ENCODE measurements at regions not wholly inside any gene's neighbourhood (a gene's known extent, or its start where the extent isn't known, plus 50 kb on each side); places are given as distances from the start of the nearest gene placed in this dataset.

GRCh38 chr4:89411539-89412309 lies 104.1 kb upstream of the GPRIN3 start:
- TF ChIP-seq, protein P1, sequence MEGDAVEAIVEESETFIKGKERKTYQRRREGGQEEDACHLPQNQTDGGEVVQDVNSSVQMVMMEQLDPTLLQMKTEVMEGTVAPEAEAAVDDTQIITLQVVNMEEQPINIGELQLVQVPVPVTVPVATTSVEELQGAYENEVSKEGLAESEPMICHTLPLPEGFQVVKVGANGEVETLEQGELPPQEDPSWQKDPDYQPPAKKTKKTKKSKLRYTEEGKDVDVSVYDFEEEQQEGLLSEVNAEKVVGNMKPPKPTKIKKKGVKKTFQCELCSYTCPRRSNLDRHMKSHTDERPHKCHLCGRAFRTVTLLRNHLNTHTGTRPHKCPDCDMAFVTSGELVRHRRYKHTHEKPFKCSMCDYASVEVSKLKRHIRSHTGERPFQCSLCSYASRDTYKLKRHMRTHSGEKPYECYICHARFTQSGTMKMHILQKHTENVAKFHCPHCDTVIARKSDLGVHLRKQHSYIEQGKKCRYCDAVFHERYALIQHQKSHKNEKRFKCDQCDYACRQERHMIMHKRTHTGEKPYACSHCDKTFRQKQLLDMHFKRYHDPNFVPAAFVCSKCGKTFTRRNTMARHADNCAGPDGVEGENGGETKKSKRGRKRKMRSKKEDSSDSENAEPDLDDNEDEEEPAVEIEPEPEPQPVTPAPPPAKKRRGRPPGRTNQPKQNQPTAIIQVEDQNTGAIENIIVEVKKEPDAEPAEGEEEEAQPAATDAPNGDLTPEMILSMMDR (IDR thresholded peaks at IDR 0.05; ENCODE audit: insufficient read depth, low read depth, low read length, missing control alignments), result no peak
- H3K4me3 ChIP-seq (ENCODE audit: low read depth, low read length), result no peak overlapping the region
- DNase-seq (ENCODE audit: low read depth), result no peak

DNA sequence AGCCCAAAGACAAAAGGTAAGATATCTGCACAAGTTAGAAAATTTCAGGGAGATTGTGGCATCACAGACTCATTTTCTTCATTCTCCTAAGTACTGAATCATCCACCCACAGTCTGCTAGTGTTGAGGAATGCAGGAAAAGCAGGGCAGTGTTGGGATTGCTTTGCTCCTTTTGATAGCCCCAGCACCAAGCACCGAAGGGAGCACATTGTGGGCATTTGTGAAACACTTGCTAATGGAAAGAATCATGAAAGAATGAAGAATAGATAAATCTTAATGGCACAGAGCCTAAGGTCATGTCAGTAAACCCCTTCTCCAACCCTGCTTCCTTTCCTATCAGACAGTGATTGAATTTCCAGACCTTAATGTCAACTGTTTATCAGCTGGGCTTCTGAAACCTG lies 103.1 kb upstream of the GPRIN3 start:
- no peak overlapping the region for H3K4me3 ChIP-seq (ENCODE audit: low read depth, low read length)
- TF ChIP-seq, protein P1 (IDR thresholded peaks at IDR 0.05; ENCODE audit: insufficient read depth, low read depth, low read length, missing control alignments), result no peak
- no peak for DNase-seq (ENCODE audit: low read depth)

GRCh38 chr4:89404530-89404929 lies 96.9 kb upstream of the GPRIN3 start:
- no peak for DNase-seq (ENCODE audit: low read depth)
- TF ChIP-seq, protein P1 (IDR thresholded peaks at IDR 0.05; ENCODE audit: insufficient read depth, low read depth, low read length, missing control alignments), result no peak
- H3K4me3 ChIP-seq (ENCODE audit: low read depth, low read length), result no peak overlapping the region

DNA sequence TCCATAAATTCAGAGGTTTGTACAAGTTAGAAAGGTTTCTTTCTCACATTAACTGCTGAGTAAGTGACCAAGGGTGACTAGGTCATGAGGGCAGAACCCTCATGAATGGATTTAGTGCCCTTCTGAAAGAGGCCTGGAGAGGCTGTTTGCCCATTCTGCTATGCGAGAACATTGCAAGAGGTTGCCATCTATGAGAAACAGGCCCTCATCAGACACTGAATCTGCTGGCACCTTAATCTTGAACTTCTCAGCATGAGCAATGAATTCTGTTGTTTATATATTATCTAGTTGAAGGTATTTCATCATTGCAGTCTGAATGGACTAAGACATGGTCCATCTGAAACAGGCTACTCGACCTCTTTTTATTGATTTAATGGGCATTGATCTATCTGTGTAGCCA lies 96.2 kb upstream of the GPRIN3 start:
- TF ChIP-seq, protein P1 (IDR thresholded peaks at IDR 0.05; ENCODE audit: insufficient read depth, low read depth, low read length, missing control alignments), result no peak
- DNase-seq (ENCODE audit: low read depth), result no peak
- no peak overlapping the region for H3K4me3 ChIP-seq (ENCODE audit: low read depth, low read length)

DNA sequence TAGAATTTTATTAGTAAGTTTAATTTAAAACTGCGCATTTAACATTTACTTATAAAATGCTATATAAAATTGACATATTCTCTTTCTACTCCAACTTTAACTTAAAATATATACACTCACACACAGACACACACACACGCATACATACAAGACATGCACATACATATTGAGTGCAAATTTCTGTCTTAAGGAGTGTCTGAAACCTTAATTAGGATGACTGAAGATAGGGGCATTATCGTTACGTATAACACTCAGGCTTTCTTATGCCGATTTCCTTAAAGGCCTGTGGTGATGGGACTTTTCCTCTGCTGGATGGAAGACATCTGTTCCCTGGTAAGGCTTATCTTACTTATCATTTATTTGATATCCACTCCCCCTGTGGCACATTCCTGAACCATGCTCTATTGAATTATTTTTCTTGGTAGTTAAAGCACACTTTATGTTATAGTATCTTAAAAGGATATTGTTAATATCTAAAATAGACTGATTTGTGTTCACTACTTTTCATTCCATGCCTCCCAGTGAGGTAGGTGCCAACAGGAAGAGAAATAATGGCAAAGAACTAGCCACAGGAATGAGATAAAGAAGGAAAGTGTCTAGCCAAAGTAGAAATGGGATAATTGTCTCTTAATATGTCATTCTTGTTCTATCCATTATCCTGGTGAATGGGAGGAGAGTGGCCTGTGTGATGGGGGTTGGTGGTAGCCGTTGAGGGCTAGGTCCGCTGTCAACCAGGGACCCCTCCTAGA lies 92.9 kb upstream of the GPRIN3 start:
- H3K4me3 ChIP-seq (ENCODE audit: low read depth, low read length), result no peak overlapping the region
- DNase-seq (ENCODE audit: low read depth), result no peak
- TF ChIP-seq, protein P1 (IDR thresholded peaks at IDR 0.05; ENCODE audit: insufficient read depth, low read depth, low read length, missing control alignments), result no peak

- no peak overlapping the region for H3K4me3 ChIP-seq (ENCODE audit: low read depth, low read length)
- no peak for DNase-seq (ENCODE audit: low read depth)
- TF ChIP-seq, protein P1 (IDR thresholded peaks at IDR 0.05; ENCODE audit: insufficient read depth, low read depth, low read length, missing control alignments), result no peak
Observed at GRCh38 chr4:89398644-89399043, 91.0 kb upstream of the GPRIN3 start.

Measured in GM12865 (cell line).